ENCODE measurements at regions not wholly inside any gene's neighbourhood (a gene's known extent, or its start where the extent isn't known, plus 50 kb on each side); places are given as distances from the start of the nearest gene placed in this dataset.

GRCh38 chr12:125678589-125678993, 613.4 kb downstream of the AACS start:
- DNase-seq (ENCODE audit: low spot score), result no peak

GRCh38 chr12:125683748-125684381, 618.6 kb downstream of the AACS start:
- DNase-seq (ENCODE audit: low spot score), result no peak

GRCh38 chr12:125684968-125685790, 619.9 kb downstream of the AACS start:
- DNase-seq (ENCODE audit: low spot score), result no peak

- no peak for DNase-seq (ENCODE audit: low spot score)
Measured at GRCh38 chr12:125685915-125686314, 620.7 kb downstream of the AACS start.

- no peak for DNase-seq (ENCODE audit: low spot score)
Measured at GRCh38 chr12:125687403-125687802, 622.2 kb downstream of the AACS start.

DNA sequence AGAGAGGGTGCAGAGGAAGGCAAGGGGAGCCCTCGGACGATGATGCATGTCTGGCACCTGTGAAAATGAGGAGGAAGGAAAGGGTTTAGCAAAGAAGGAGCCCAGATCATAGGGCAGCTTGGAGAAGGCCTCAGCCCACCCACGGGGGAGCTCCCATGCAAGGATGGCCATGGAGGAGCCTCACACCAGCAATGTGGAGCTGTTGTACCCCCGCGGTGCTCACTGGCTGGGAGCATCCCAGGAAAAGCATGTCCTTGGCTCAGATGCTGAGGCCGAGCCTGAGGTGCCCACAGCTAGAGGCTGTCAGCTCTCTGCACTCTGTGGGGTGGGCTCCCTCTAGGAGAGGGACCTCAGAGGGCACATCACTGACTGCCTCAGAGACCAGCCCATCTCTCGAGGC, 622.6 kb downstream of the AACS start:
- DNase-seq (ENCODE audit: low spot score), result no peak

DNA sequence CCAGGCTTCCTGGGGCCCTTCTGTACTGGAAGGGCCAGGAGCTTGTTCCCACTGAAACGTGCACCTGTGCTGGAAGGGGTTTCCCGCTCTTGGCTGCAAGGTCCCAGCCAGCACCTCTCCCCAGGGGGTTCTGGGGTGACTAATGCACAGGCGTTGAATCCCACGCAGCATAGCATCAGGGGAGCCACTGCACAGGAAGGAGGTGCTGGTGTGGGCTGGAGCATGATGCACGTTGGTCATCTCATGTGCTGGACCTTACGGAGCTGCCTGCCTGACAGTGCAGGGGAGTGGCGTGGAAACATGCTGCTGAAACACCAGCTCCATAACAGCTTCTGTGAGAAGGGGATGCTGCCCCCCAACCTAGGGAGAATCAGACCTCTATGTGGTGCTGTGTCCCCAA, 623.0 kb downstream of the AACS start:
- no peak for DNase-seq (ENCODE audit: low spot score)

DNA sequence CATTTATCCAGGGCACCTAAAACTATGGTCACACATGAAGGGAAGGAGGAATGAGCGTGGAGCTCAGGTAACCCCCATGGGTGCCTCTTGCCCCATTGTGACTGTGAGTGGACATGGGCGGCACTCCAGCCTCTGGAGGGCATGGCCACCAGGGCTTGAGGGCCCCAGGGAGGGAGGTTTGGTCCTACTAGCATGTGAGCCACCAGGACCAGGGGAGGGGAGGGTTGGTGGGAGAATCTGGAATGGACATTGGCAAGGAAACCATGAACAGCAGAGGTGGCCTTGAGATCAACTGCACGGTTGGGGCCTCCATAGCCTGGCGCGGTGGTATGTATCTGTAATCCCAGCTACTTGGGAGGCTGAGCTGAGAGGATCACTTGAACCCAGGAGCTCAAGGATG, 623.6 kb downstream of the AACS start:
- DNase-seq (ENCODE audit: low spot score), result no peak

DNA sequence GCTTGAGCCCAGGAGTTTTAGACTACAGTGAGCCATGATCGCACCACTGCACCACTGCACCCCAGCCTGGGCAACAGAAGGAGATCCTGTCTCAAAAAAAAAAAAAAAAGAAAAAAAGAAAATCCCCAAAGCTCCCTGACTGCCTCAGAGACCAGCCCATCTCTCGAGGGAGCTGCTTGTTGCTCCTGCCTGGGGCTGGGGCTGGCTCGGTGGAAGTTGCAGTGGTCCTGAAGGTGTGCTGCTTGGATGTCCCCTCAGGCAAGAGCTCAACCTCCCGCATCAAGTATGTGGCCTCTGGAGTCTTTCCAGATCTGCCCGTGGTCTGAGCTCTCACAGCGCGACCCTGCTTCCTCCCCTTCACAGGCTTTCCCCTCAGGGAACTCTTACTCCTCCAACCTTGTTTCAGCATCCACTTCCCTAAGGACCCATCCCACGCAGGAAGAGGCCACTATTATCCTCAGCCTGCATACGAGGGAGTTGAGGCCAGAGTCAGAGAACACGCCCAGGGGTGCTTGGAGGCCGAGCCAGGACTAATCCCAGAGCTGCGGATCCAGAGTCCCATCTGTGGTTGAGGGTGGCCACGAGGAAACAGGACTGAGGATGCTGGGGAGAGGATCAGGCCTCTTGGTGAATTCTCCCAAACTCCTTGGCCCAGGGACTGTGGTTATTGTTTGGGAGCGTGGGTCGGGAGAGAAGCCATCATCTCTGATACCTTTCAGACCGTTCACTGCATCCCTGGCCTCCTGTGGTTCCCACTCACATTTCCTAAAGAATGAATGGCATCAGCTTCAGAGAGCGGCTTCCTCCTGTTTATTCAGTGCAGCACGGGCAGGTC, 624.6 kb downstream of the AACS start:
- no peak for DNase-seq (ENCODE audit: low spot score)

DNA sequence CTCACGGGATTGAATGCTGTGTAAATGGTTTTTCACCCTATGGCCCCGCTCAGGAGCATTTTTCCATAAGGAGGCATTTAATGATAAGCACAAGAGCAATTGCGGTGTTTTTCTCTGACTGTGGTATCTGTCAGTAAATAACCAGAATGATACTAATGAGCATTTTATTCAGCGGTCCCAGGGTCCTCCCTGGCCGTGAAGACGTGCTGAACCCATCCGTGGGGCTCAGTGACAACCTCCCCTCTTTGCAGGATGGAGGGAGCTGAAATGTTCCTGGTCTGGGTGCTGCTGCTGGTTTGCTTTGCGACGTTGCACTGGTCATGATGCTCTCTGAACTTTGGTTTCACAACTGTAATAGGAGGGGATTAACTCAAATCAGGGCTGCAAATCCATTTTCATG, 625.6 kb downstream of the AACS start:
- no peak for DNase-seq (ENCODE audit: low spot score)

DNA sequence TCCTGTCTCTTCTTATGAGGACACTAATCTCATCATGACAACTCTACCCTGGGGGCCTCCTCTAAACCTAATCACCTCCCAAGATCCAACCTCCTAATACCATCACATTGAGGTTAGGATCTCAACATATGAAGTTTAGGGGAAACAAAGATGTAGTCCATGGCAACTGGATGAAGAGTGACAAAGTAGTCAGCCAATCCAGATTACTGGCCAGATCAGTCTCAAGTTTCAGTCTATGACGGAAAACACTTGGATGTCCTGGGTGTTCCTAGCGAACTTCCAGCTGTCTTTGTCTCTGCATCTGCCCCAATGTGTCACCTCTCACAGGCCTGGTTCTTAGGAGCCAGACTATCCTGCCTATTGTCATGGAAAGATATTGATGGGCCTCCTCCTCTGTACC, 630.8 kb downstream of the AACS start:
- no peak for DNase-seq (ENCODE audit: low spot score)

DNA sequence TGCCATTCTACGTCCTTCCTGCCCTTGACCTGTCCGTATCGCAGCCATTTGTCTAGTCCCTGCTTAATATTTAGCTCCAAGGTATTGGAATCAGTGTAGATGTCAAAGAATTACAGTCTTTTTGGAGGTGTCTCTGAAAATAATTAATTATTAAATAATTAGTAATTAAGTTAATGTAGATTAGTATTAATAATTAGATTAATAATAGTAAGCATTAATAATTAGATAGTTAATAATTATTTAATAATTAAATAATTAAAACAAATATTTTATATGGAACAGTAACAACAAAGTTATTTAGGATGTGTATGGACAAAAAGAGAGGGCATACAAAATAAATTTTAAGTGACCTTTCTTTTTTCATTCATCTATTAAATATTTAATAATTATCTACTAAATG, 639.6 kb downstream of the AACS start:
- DNase-seq (ENCODE audit: low spot score), result no peak

DNA sequence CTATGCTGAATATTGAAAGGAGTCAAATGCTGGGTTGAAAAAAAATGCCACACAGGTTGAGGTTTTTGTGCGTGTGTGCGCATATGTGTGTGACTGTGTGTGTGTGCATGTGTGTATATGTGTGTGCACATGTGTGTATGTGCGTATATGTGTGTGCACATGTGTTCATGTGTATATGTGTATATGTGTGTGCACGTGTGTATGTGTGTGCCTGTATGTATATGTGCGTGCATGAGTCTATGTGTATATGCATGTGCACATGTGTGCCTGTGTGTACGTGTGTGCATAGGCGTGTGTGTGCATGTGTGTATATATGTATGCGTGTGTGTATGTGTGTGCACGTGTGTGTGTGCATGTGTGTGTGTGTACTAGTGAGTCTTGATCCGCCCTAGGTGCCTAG, 655.7 kb downstream of the AACS start:
- no peak for DNase-seq (ENCODE audit: low spot score)

DNA sequence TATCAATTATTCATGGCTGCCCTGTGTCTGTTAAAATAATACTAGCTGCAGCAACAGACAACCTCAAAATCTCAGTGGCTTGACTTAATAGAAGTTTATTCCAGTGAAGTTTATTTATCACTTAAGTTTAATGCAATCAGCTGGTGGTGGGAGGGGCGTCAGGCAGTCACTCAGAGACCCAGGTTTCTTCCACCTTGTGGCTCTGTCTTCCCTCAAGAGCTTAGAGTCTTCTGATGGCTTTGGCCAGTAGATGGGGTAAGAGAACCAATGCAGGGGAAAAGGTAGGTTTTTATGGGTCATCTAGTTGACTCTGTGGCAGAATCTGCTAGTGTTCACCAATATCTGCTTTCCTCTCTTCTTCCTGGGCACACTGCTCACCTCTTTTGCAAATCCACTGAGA, 668.9 kb downstream of the AACS start:
- DNase-seq (ENCODE audit: low spot score), result no peak

DNA sequence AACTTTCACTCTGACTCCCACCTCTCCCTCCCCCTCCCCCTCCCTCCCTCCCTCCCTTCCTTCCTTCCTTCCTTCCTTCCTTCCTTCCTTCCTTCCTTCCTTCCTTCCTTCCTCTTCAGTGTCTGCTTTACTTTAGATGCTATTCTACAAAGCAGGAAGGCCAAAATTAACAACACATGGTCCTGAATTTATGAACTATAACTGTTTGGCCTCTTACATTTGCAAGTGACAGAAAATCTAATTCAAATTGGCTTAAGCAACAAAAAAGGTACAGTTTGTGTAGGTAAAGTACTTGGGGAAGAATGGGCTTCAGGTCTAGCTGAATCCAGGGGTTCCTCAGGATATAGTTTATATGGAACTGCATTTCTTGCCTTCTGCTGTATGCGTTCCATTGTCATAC, 673.0 kb downstream of the AACS start:
- DNase-seq (ENCODE audit: low spot score), result no peak

GRCh38 chr12:125742413-125742812, 677.2 kb downstream of the AACS start:
- DNase-seq (ENCODE audit: low spot score), result no peak

DNA sequence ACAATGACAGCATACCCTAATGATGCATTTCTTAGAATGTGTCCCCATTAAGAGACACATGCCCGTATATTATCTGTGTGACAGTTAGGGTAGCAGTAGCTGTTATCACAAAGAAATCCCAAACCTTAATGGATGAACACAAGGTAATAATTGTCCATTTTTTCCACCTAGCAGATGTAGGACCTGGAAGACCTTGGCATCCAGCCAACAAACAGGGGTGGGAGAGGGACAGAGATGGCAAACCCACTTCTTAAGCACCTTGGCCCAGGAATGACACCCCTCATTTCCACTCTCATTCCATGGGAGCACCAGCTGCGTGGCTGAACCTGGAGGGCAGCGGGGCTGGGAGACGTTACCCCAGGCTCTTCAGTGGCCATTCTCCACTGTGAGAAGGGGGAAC, 679.0 kb downstream of the AACS start:
- DNase-seq (ENCODE audit: low spot score), result no peak

- no peak for DNase-seq (ENCODE audit: low spot score)
Measured at GRCh38 chr12:125755512-125755911, 690.3 kb downstream of the AACS start.

DNA sequence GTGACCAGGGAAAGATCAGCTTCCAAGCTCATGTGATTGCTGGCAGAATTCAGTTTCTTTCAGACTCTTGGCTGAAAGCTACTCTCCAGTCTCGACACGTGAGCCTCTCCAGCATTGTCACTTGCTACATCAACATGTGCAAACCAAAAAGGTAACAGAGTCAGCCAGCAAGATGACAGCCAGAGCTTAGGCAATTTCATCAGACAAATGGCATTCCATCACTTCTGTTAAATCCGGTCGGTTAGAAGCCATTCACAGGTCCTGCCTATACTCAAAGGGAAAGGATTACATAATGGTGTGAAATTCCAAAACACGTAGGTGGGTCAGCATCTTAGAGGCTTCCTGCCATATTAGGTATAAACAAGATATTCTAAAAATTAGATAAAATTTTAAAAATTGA, 700.9 kb downstream of the AACS start:
- no peak for DNase-seq (ENCODE audit: low spot score)

GRCh38 chr12:125772403-125772802, 707.2 kb downstream of the AACS start:
- DNase-seq (ENCODE audit: low spot score), result no peak

- no peak for DNase-seq (ENCODE audit: low spot score)
Measured at GRCh38 chr12:125773033-125773640, 707.9 kb downstream of the AACS start.

DNA sequence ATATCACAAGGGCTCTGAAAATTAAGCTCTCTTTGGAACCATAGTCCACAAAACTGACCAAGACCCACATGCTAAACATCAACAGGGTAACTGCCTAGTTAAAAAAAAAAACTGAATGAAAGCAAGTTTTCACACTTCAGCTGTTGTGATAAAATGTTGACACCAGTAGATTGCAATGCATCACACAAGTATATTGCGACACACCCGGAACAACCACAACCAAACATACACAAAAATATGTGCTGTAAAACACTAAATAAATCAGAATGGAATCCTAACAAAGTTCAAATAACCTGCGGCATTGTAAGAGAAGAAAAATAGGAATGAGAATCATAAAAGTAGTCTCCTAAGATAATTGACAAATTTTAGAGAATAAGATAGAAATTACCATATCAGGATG, 710.3 kb downstream of the AACS start:
- DNase-seq (ENCODE audit: low spot score), result no peak

GRCh38 chr12:125776212-125776611, 711.0 kb downstream of the AACS start:
- DNase-seq (ENCODE audit: low spot score), result no peak

Measured in AG08395 (cell line).